PC-9 (cell line): ENCODE measurements at regions not wholly inside any gene's neighbourhood (a gene's known extent, or its start where the extent isn't known, plus 50 kb on each side); places are given as distances from the start of the nearest gene placed in this dataset.

Experiments used
- CTCF ChIP-seq: fragments of 200-600 bp; sonication (generic); conservative IDR thresholded peaks from 2 replicates; pipeline ENCODE4 v1.6.1; 2017; ENCODE audit warnings: mixed run types, antibody characterized with exemption, mild to moderate bottlenecking, moderate library complexity
- EZH2 ChIP-seq: fragments of 200-600 bp; sonication (generic); IDR thresholded peaks from 2 replicates; pipeline ENCODE4 v1.8.0; 2017; ENCODE audit warnings: antibody characterized with exemption, low read depth

- TF ChIP-seq EZH2 (no peak), CTCF (no peak)
Observed at GRCh38 chr11:95379479-95379878, 148.5 kb upstream of the SESN3 start.
